Mammary epithelial cell (primary cell): ENCODE measurements at regions not wholly inside any gene's neighbourhood (a gene's known extent, or its start where the extent isn't known, plus 50 kb on each side); places are given as distances from the start of the nearest gene placed in this dataset.

ENCODE experiments used
- CTCF ChIP-seq, 2 donors: IDR thresholded peaks in 1 of 2; conservative IDR thresholded peaks in 1 of 2; 2 replicates each; pipeline ENCODE4 v1.5.1; 2011 to 2012; ENCODE audit warnings: inconsistent platforms in 2 of 2, low read length in 2 of 2, mild to moderate bottlenecking in 2 of 2, control low read depth in 1 of 2, low read depth in 1 of 2; ENCODE audit not compliant: insufficient read depth in 1 of 2; ENCODE audit errors: extremely low read depth in 1 of 2
- EZH2 ChIP-seq: IDR thresholded peaks from 2 replicates; pipeline ENCODE4 v1.6.1; 2012; ENCODE audit warnings: low read length, inconsistent platforms, borderline replicate concordance

DNA sequence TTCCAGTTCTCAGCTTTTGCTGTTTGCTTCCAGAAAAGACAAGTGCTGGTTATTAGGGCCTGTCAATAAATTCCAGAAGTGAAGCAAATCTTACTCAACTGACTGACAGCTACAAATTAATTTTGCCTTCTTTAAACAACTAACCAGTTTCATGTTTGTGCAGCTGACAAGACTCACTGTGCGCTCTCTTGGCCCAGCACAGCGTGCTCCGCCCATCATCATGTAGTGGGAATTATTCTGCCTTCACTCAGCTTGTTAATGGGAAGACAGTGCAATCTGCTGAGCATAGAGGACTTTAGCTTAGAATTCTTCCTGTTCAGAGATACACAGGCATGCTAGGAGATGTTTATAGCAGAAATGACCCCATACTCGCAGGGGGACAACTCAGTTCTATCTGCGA is 808.9 kb downstream of the CCSER2 start:
- TF ChIP-seq EZH2 (no peak), CTCF (conservative IDR thresholded peaks at IDR 0.05 in 1 of 2, IDR thresholded peaks at IDR 0.05 in 1 of 2; ENCODE audit: extremely low read depth in 1 of 2, insufficient read depth in 1 of 2, low read depth in 1 of 2, low read length in 2 of 2) (no peak)
